Gastroesophageal sphincter (tissue), 4 donors: ENCODE measurements at regions not wholly inside any gene's neighbourhood (a gene's known extent, or its start where the extent isn't known, plus 50 kb on each side); places are given as distances from the start of the nearest gene placed in this dataset.

ENCODE experiments used
- ATAC-seq: fragments of 150-250 bp; one replicate; pipeline ENCODE4 v1.9.1; 2016; ENCODE audit warnings: mild to moderate bottlenecking, moderate library complexity
- H3K27ac ChIP-seq, 4 donors: fragments of 200-600 bp; sonication (generic) in 3 of 4; 1 replicate in 3 of 4; 2 replicates in 1 of 4; pipeline ENCODE4 v1.5.1; 2016 to 2019
- H3K27me3 ChIP-seq: fragments of 200-600 bp; sonication (generic); one replicate; pipeline ENCODE4 v1.5.1; 2019
- H3K36me3 ChIP-seq, 2 donors: fragments of 200-600 bp; sonication (generic); one replicate each; pipeline ENCODE4 v1.5.1; 2019; ENCODE audit warnings: control low read depth in 1 of 2
- H3K4me1 ChIP-seq, 3 donors: fragments of 200-600 bp; sonication (generic); 1 replicate in 2 of 3; 2 replicates in 1 of 3; pipeline ENCODE4 v1.5.1; 2016 to 2019; ENCODE audit warnings: control low read depth in 2 of 3
- H3K4me3 ChIP-seq, 2 donors: fragments of 200-600 bp; sonication (generic); one replicate each; pipeline ENCODE4 v1.5.1; 2019; ENCODE audit warnings: mild to moderate bottlenecking in 1 of 2, moderate library complexity in 1 of 2
- H3K9me3 ChIP-seq, 3 donors: fragments of 200-600 bp; sonication (generic); one replicate each; pipeline ENCODE4 v1.5.1; 2017 to 2019; ENCODE audit warnings: control low read depth in 2 of 3
- EP300 ChIP-seq: sonication (generic); formaldehyde crosslinking; IDR thresholded peaks from one replicate; pipeline ENCODE4 v1.6.1; 2017; ENCODE audit warnings: antibody characterized with exemption, mild to moderate bottlenecking
- POLR2A ChIP-seq, 2 donors: fragments of 450-650 bp; IDR thresholded peaks; one replicate each; pipeline ENCODE4 v1.6.1; 2017; ENCODE audit warnings: antibody characterized with exemption in 2 of 2, mild to moderate bottlenecking in 2 of 2, moderate library complexity in 1 of 2
- POLR2AphosphoS5 ChIP-seq: sonication (generic); formaldehyde crosslinking; IDR thresholded peaks from one replicate; pipeline ENCODE4 v1.6.1; 2017; ENCODE audit warnings: antibody characterized with exemption
- WGBS, 2 donors: methylation state at CpG; one replicate each; pipeline ENCODE4 v1.1.5; 2018; ENCODE audit warnings: low coverage in 1 of 2; 5-methylcytosine and 5-hydroxymethylcytosine counted together
- TF ChIP-seq, protein P1 (sequence below), 4 experiments: fragments of 200-600 bp in 2 of 4; fragments of 450-650 bp in 2 of 4; sonication (generic) in 1 of 4; IDR thresholded peaks; one replicate each; pipeline ENCODE4 v1.5.1; 2017 to 2019; ENCODE audit warnings: antibody characterized with exemption in 4 of 4, mild to moderate bottlenecking in 2 of 4, moderate library complexity in 2 of 4

DNA sequence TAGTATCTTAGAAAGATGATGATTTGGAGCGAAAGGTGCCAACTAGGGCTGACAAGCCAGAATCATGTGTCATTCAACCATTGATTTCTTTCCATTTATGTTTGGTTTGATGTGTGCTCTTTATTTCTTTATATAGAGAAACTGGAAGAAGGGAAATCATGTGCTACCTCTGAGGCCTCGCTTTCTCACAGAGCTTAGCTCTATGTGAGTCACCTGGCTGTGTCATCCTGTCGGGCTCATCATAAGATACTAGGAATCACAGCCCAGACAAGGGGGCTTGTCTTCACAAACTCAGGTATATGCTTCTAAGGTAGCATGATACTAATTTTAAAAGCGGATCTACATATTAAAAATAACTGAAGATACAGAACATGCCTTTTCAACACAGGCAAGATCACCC lies 81.7 kb upstream of the GPM6B start:
- ATAC-seq, result no peak
- peak overlapping the region in 3 of 4 donors; percentile 20 to 41 (median 41) for H3K27ac ChIP-seq
- no peaks in the 10 kb centered on the region for H3K36me3 ChIP-seq
- H3K4me1 ChIP-seq, result peaks cover 0 to 28% (median 0%) of the 10 kb centered on the region in 3 donors
- H3K9me3 ChIP-seq, result no peaks in the 10 kb centered on the region
- no peaks in the 10 kb centered on the region for H3K27me3 ChIP-seq
- 80 to 94% methylated on average over 1 to 3 of the region's 4 CpGs for WGBS, 2 donors
- H3K4me3 ChIP-seq, result no peak overlapping the region
- TF ChIP-seq, protein P1, sequence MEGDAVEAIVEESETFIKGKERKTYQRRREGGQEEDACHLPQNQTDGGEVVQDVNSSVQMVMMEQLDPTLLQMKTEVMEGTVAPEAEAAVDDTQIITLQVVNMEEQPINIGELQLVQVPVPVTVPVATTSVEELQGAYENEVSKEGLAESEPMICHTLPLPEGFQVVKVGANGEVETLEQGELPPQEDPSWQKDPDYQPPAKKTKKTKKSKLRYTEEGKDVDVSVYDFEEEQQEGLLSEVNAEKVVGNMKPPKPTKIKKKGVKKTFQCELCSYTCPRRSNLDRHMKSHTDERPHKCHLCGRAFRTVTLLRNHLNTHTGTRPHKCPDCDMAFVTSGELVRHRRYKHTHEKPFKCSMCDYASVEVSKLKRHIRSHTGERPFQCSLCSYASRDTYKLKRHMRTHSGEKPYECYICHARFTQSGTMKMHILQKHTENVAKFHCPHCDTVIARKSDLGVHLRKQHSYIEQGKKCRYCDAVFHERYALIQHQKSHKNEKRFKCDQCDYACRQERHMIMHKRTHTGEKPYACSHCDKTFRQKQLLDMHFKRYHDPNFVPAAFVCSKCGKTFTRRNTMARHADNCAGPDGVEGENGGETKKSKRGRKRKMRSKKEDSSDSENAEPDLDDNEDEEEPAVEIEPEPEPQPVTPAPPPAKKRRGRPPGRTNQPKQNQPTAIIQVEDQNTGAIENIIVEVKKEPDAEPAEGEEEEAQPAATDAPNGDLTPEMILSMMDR (IDR thresholded peaks at IDR 0.05), result no peak
- TF ChIP-seq POLR2A (IDR thresholded peaks at IDR 0.05) (no peak), POLR2AphosphoS5 (no peak), EP300 (no peak)

GRCh38 chrX:13898083-13898482 lies 81.2 kb upstream of the GPM6B start:
- Histone ChIP-seq H3K27me3 (no peaks in the 10 kb centered on the region), H3K4me1 (peaks cover 0 to 28% (median 0%) of the 10 kb centered on the region in 3 donors), H3K4me3 (no peak overlapping the region), H3K36me3 (no peaks in the 10 kb centered on the region), H3K9me3 (no peaks in the 10 kb centered on the region), H3K27ac (peak overlapping the region in 3 of 4 donors; percentile 20 to 41 (median 41))
- no peak for ATAC-seq
- WGBS, 2 donors, result 34% methylated on average over 3 of the region's 3 CpGs; no CpG with 5 or more reads in 1 of the 2 donors
- no peak for TF ChIP-seq EP300
- TF ChIP-seq, protein P1 (IDR thresholded peaks at IDR 0.05), result peak in 2 of 4 experiments; percentile 7 to 41

DNA sequence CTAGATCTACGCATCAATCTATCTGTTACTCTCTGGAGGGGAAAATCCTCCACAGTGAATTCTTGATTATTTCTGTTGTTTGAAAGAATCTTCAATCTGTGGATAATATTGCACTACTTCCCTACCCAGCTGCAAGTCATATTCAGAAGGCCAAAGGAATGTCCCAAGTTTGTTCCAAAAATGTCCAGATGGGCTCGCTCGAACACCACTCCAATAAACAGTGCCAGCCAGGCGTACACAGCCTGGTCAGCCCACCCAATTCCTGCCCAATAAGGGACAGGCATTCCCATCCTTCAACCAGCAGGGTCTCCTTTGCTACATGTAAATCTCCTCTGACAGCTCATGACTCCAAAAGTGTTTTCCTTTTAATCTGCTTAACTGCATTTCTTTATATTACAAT lies 80.7 kb upstream of the GPM6B start:
- Histone ChIP-seq H3K36me3 (no peaks in the 10 kb centered on the region), H3K27ac (peak overlapping the region in 2 of 4 donors; percentile 6 to 20), H3K4me1 (peaks cover 0 to 28% (median 0%) of the 10 kb centered on the region in 3 donors), H3K9me3 (no peaks in the 10 kb centered on the region), H3K4me3 (no peak overlapping the region), H3K27me3 (no peaks in the 10 kb centered on the region)
- no peak for ATAC-seq
- 63 to 80% methylated on average over 1 to 4 of the region's 4 CpGs for WGBS, 2 donors
- no peak for TF ChIP-seq POLR2A (IDR thresholded peaks at IDR 0.05)
- no peak for TF ChIP-seq EP300
- TF ChIP-seq, protein P1 (IDR thresholded peaks at IDR 0.05), result no peak
- no peak for TF ChIP-seq POLR2AphosphoS5

- no peaks in the 10 kb centered on the region for H3K27me3 ChIP-seq
- TF ChIP-seq EP300, result no peak
- no peak for TF ChIP-seq POLR2AphosphoS5
- TF ChIP-seq POLR2A (IDR thresholded peaks at IDR 0.05), result no peak
- TF ChIP-seq, protein P1 (IDR thresholded peaks at IDR 0.05), result no peak
- no peaks in the 10 kb centered on the region for H3K9me3 ChIP-seq
- peaks cover 0 to 18% (median 0%) of the 10 kb centered on the region in 3 donors for H3K4me1 ChIP-seq
- no peak for ATAC-seq
- H3K4me3 ChIP-seq, result no peak overlapping the region
- no peaks in the 10 kb centered on the region for H3K36me3 ChIP-seq
- WGBS, 2 donors, result 64 to 73% methylated on average over 3 of the region's 5 CpGs
- H3K27ac ChIP-seq, result no peak overlapping the region
Observed at GRCh38 chrX:13894888-13895565, 78.1 kb upstream of the GPM6B start.

DNA sequence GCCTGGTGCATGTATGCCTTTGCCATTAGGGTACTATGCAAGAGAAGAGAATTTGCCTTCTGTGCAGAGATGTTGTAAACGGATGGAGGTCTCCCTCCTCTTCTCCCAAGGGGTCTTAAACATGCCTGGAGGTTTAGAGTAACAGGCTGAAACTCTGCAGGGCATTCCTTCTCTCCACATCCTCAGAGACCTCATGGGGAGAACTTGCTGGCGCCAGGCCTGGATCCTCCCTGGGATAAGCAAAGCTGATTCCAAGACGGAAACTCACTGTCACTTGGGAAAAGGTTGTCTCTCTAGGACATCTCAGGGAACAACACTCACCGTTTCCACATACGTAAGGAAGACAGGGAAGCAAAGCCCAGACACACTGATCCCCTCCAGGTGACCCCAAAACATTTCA lies 76.9 kb upstream of the GPM6B start:
- no CpG with 5 or more reads among the region's 5 CpGs for WGBS, 2 donors
- Histone ChIP-seq H3K4me1 (peaks cover 0 to 16% (median 0%) of the 10 kb centered on the region in 3 donors), H3K36me3 (no peaks in the 10 kb centered on the region), H3K27ac (no peak overlapping the region), H3K9me3 (no peaks in the 10 kb centered on the region), H3K4me3 (no peak overlapping the region), H3K27me3 (no peaks in the 10 kb centered on the region)
- TF ChIP-seq POLR2AphosphoS5 (no peak), POLR2A (IDR thresholded peaks at IDR 0.05) (no peak), EP300 (no peak)
- TF ChIP-seq, protein P1 (IDR thresholded peaks at IDR 0.05), result no peak
- no peak for ATAC-seq
